Right lobe of liver (tissue), 4 donors: ENCODE measurements at regions not wholly inside any gene's neighbourhood (a gene's known extent, or its start where the extent isn't known, plus 50 kb on each side); places are given as distances from the start of the nearest gene placed in this dataset.

Experiments used
- CTCF ChIP-seq, 4 donors: fragments of 200-600 bp in 3 of 4; fragments of 450-650 bp in 1 of 4; IDR thresholded peaks; one replicate each; pipeline versions ENCODE4 v1.5.1 to v1.8.0; 2016 to 2022; ENCODE audit warnings: antibody characterized with exemption in 4 of 4, mild to moderate bottlenecking in 2 of 4
- POLR2A ChIP-seq: fragments of 450-650 bp; IDR thresholded peaks from one replicate; pipeline ENCODE4 v1.6.1; 2017; ENCODE audit warnings: antibody characterized with exemption, mild to moderate bottlenecking
- donor health status: DM: no; HTN: no; CAD: no.
- donor health status: DM: no; HTN: no; CAD: no.
- donor health status: DM: no; HTN: yes; CAD: no.

- TF ChIP-seq CTCF (IDR thresholded peaks at IDR 0.05): no peak
- no peak for TF ChIP-seq POLR2A
These were observed 1218.4 kb upstream of the PRMT6 start for GRCh38 chr1:105838071-105838470.
